Gastrocnemius medialis (tissue), 4 donors: ENCODE measurements at regions not wholly inside any gene's neighbourhood (a gene's known extent, or its start where the extent isn't known, plus 50 kb on each side); places are given as distances from the start of the nearest gene placed in this dataset.

Source experiments
- ATAC-seq, 2 donors: fragments of 150-250 bp; one replicate each; pipeline ENCODE4 v1.9.1; 2016
- DNase-seq, 2 donors: peaks; one replicate each; pipeline ENCODE4 v3.0.0-alpha.2; 2019
- H3K27ac ChIP-seq, 4 donors: fragments of 200-600 bp; sonication (generic); 1 replicate in 1 of 4; 2 replicates in 3 of 4; pipeline ENCODE4 v1.5.1; 2016 to 2018; ENCODE audit warnings: mild to moderate bottlenecking in 2 of 4, moderate library complexity in 1 of 4
- H3K27me3 ChIP-seq, 3 donors: fragments of 200-600 bp; sonication (generic) in 2 of 3; 1 replicate in 1 of 3; 2 replicates in 2 of 3; pipeline versions ENCODE4 v1.5.1 to v1.6.0; 2016 to 2019; ENCODE audit warnings: mild to moderate bottlenecking in 1 of 3, moderate library complexity in 1 of 3
- H3K36me3 ChIP-seq, 2 donors: fragments of 200-600 bp; sonication (generic) in 1 of 2; one replicate each; pipeline ENCODE4 v1.5.1; 2017 to 2018
- H3K4me1 ChIP-seq, 2 donors: fragments of 200-600 bp; sonication (generic) in 1 of 2; one replicate each; pipeline ENCODE4 v1.5.1; 2016 to 2017; ENCODE audit warnings: mild to moderate bottlenecking in 2 of 2
- H3K4me3 ChIP-seq, 4 donors: fragments of 200-600 bp; sonication (generic) in 3 of 4; 1 replicate in 1 of 4; 2 replicates in 3 of 4; pipeline ENCODE4 v1.5.1; 2016 to 2019; ENCODE audit warnings: mild to moderate bottlenecking in 2 of 4
- H3K9me3 ChIP-seq, 3 donors: fragments of 200-600 bp; sonication (generic) in 2 of 3; 1 replicate in 1 of 3; 2 replicates in 2 of 3; pipeline ENCODE4 v1.5.1; 2016 to 2019
- POLR2A ChIP-seq, 2 donors: fragments of 450-650 bp; IDR thresholded peaks; one replicate each; pipeline ENCODE4 v1.6.1; 2017; ENCODE audit warnings: antibody characterized with exemption in 2 of 2, mild to moderate bottlenecking in 2 of 2, moderate library complexity in 2 of 2
- in situ Hi-C, 4 donors: fragments of 200-750 bp; cut with MboI; loops; one replicate each; pipeline versions ENCODE4 v1.15.0 to v1.8.0; 2017; ENCODE audit warnings: low sequenced_read_pairs in 4 of 4
- intact Hi-C: fragments of 100-400 bp; cut with DNase I; formaldehyde crosslinking; loops from one replicate; pipeline ENCODE4 v1.15.1; 2023; ENCODE audit warnings: low total_unique reads
- TF ChIP-seq, protein P1 (sequence below), 5 experiments: fragments of 450-650 bp in 3 of 5; fragments of 200-600 bp in 2 of 5; sonication (generic) in 2 of 5; IDR thresholded peaks in 4 of 5; conservative IDR thresholded peaks in 1 of 5; 1 replicate in 4 of 5; 2 replicates in 1 of 5; pipeline ENCODE4 v1.5.1; 2016 to 2019; ENCODE audit warnings: antibody characterized with exemption in 5 of 5, mild to moderate bottlenecking in 3 of 5, moderate library complexity in 3 of 5

DNA sequence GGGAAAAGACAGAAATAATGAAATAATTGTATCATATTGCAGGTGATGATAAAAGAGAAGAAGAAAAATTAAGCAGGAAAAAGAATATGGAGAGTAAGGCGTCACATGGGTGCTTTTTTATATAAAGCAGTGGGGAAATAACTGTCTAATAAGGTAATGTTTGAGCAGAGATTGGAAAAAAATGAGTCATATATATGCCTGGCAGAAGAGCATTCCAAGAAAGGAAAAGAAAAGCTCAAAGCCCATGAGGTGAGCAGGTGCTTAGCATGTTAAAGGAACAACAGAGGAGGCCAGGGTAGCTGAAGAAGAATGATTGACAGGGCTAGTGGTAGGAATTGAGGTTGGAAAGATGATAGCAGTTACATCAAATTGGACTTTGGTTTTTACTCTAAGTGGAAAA lies 739.5 kb downstream of the SORCS1 start:
- intact Hi-C loops, result no loop called here
- no peak for ATAC-seq

DNA sequence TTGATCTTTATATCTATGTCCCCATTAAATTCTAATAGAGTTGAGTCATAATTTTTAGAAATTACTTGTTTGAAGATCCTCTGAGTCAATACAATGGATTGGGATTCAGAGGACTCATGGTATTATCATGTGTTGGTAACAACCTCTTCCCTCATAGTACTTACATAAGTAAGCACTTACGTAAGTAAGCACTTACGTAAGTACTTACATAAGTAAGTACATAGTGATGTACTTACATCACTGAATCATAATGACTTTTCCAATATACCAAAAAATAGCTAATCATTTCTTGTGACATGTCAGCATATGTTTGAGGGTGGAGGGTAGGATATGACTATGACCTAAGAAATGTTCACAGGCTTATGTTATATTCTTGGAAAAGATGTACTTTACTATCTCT lies 740.5 kb downstream of the SORCS1 start:
- in situ Hi-C loops (no loop called here), intact Hi-C loops (no loop called here)
- H3K9me3 ChIP-seq, result no peaks in the 10 kb centered on the region
- no peaks in the 10 kb centered on the region for H3K36me3 ChIP-seq
- H3K4me3 ChIP-seq, result no peak overlapping the region
- H3K27ac ChIP-seq, result no peak overlapping the region
- H3K4me1 ChIP-seq, result no peaks in the 10 kb centered on the region
- no peaks in the 10 kb centered on the region for H3K27me3 ChIP-seq
- no peak for ATAC-seq
- DNase-seq, result no peak
- no peak for TF ChIP-seq POLR2A (IDR thresholded peaks at IDR 0.05)
- TF ChIP-seq, protein P1, sequence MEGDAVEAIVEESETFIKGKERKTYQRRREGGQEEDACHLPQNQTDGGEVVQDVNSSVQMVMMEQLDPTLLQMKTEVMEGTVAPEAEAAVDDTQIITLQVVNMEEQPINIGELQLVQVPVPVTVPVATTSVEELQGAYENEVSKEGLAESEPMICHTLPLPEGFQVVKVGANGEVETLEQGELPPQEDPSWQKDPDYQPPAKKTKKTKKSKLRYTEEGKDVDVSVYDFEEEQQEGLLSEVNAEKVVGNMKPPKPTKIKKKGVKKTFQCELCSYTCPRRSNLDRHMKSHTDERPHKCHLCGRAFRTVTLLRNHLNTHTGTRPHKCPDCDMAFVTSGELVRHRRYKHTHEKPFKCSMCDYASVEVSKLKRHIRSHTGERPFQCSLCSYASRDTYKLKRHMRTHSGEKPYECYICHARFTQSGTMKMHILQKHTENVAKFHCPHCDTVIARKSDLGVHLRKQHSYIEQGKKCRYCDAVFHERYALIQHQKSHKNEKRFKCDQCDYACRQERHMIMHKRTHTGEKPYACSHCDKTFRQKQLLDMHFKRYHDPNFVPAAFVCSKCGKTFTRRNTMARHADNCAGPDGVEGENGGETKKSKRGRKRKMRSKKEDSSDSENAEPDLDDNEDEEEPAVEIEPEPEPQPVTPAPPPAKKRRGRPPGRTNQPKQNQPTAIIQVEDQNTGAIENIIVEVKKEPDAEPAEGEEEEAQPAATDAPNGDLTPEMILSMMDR (IDR thresholded peaks at IDR 0.05 in 4 of 5, conservative IDR thresholded peaks at IDR 0.05 in 1 of 5), result no peak

More for the DNA sequence above, 739.5 kb downstream of the SORCS1 start:
- Histone ChIP-seq H3K4me3 (no peak overlapping the region), H3K9me3 (no peaks in the 10 kb centered on the region), H3K36me3 (no peaks in the 10 kb centered on the region), H3K27me3 (no peaks in the 10 kb centered on the region), H3K4me1 (no peaks in the 10 kb centered on the region), H3K27ac (no peak overlapping the region)
- TF ChIP-seq POLR2A (IDR thresholded peaks at IDR 0.05), result no peak
- in situ Hi-C loops, result no loop called here
- no peak for DNase-seq

DNA sequence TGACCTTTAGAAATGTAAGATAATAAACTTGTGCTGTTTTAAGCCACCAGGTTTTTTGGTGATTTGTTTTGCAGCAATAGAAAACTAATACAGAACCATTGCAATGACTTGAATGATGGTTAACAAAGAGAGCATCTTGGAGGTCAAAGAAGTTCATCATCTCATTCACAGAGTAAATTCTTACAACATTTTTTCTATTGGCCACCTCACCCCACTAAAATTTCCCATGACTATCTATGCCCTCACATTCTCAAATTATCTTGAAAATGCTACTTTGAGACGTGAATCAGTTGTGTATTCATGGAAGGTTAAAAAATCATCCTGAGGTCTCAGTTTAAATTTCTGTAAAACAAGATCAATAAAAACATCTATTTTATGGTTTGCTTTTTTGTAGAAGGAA lies 754.2 kb downstream of the SORCS1 start:
- in situ Hi-C loops (no loop called here), intact Hi-C loops (no loop called here)
- no peak for ATAC-seq
- no peak overlapping the region for H3K4me3 ChIP-seq
- H3K27ac ChIP-seq, result no peak overlapping the region
- H3K9me3 ChIP-seq, result no peaks in the 10 kb centered on the region
- TF ChIP-seq POLR2A (IDR thresholded peaks at IDR 0.05), result no peak
- TF ChIP-seq, protein P1 (IDR thresholded peaks at IDR 0.05 in 4 of 5, conservative IDR thresholded peaks at IDR 0.05 in 1 of 5), result no peak
- DNase-seq, result no peak
- H3K4me1 ChIP-seq, result no peaks in the 10 kb centered on the region
- H3K36me3 ChIP-seq, result no peaks in the 10 kb centered on the region
- no peaks in the 10 kb centered on the region for H3K27me3 ChIP-seq

DNA sequence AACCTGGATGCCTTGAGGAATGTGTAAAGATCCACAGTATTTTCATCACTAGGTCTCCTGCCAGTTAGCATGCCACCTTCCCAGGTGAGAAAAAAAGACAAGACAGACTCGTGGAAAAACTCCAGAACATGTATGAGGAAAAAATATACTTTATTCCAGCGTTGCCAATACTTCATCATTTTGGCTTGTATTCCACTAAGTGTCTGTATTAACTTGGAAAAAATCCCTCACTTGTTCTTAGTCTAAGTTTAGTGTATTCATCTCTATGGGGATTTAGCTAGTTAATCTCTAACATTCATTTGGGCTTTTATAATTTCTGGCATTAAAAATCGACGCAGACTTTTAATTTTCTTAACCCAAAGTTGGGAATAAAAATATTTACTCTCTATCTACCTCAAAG lies 759.4 kb downstream of the SORCS1 start:
- in situ Hi-C loops (no loop called here), intact Hi-C loops (no loop called here)
- H3K4me1 ChIP-seq, result no peaks in the 10 kb centered on the region
- TF ChIP-seq POLR2A (IDR thresholded peaks at IDR 0.05), result no peak
- TF ChIP-seq, protein P1 (IDR thresholded peaks at IDR 0.05 in 4 of 5, conservative IDR thresholded peaks at IDR 0.05 in 1 of 5), result no peak
- no peaks in the 10 kb centered on the region for H3K27me3 ChIP-seq
- no peaks in the 10 kb centered on the region for H3K9me3 ChIP-seq
- H3K27ac ChIP-seq, result no peak overlapping the region
- DNase-seq, result no peak
- ATAC-seq, result no peak
- H3K36me3 ChIP-seq, result no peaks in the 10 kb centered on the region
- H3K4me3 ChIP-seq, result no peak overlapping the region

DNA sequence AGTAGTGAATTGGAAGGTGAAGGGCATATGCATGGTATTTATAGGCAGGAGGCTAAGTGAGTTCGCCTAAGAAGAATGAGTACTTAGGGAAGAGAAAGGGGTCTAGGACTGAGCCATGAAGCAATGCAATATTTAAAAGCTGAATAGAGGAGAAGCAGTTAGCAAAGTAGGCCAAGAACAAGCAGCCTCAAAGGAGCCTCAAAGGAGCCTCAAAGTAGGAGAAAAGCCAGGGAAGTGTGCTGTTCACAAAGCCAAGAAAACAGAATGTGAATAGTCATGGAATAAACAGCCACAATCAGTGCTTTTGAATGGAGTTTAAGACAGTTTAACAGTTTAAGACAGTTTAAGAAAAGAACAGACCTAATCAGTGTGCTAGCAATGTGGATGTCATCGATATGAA lies 762.0 kb downstream of the SORCS1 start:
- no peak for TF ChIP-seq POLR2A (IDR thresholded peaks at IDR 0.05)
- TF ChIP-seq, protein P1 (IDR thresholded peaks at IDR 0.05 in 4 of 5, conservative IDR thresholded peaks at IDR 0.05 in 1 of 5), result no peak
- DNase-seq (no peak), ATAC-seq (no peak)
- intact Hi-C loops (no loop called here), in situ Hi-C loops (no loop called here)
- Histone ChIP-seq H3K36me3 (no peaks in the 10 kb centered on the region), H3K9me3 (no peaks in the 10 kb centered on the region), H3K27me3 (no peaks in the 10 kb centered on the region), H3K27ac (no peak overlapping the region), H3K4me3 (no peak overlapping the region), H3K4me1 (no peaks in the 10 kb centered on the region)
